CD14-positive monocyte (primary cell): ENCODE measurements at regions not wholly inside any gene's neighbourhood (a gene's known extent, or its start where the extent isn't known, plus 50 kb on each side); places are given as distances from the start of the nearest gene placed in this dataset.

Experiments
- DNase-seq, 3 donors: peaks; one replicate each; pipeline ENCODE4 v3.0.0-alpha.2; 2011 to 2022
- H2AFZ ChIP-seq: 2 replicates; pipeline ENCODE4 v1.6.0; 2012; ENCODE audit warnings: mild to moderate bottlenecking, low read depth, low read length, inconsistent platforms; ENCODE audit not compliant: insufficient read depth, poor library complexity, severe bottlenecking
- H3K27ac ChIP-seq, 2 donors: 1 replicate in 1 of 2; 2 replicates in 1 of 2; pipeline ENCODE4 v1.5.1; 2012 to 2013; ENCODE audit warnings: low read length in 2 of 2, control low read depth in 1 of 2, inconsistent platforms in 1 of 2, low read depth in 1 of 2, mild to moderate bottlenecking in 1 of 2
- H3K27me3 ChIP-seq, 2 donors: one replicate each; pipeline versions ENCODE4 v1.6.0 to v1.6.1; 2011 to 2013; ENCODE audit warnings: low read length in 2 of 2; ENCODE audit not compliant: control insufficient read depth in 2 of 2, insufficient read depth in 2 of 2
- H3K36me3 ChIP-seq, 2 donors: replicated peaks in 1 of 2; 1 replicate in 1 of 2; 2 replicates in 1 of 2; pipeline versions ENCODE4 v1.5.1 to v1.6.1; 2012 to 2013; ENCODE audit warnings: low read length in 2 of 2, control low read depth in 1 of 2, inconsistent platforms in 1 of 2, mild to moderate bottlenecking in 1 of 2; ENCODE audit not compliant: insufficient read depth in 2 of 2, control insufficient read depth in 1 of 2
- H3K4me1 ChIP-seq, 2 donors: 1 replicate in 1 of 2; 2 replicates in 1 of 2; pipeline versions ENCODE4 v1.5.1 to v1.6.1; 2012 to 2013; ENCODE audit warnings: low read length in 2 of 2, control low read depth in 1 of 2, inconsistent platforms in 1 of 2, mild to moderate bottlenecking in 1 of 2, moderate library complexity in 1 of 2; ENCODE audit not compliant: insufficient read depth in 2 of 2, control insufficient read depth in 1 of 2
- H3K4me2 ChIP-seq: replicated peaks from 2 replicates; pipeline ENCODE3; 2012; ENCODE audit warnings: low read length, moderate library complexity, mild to moderate bottlenecking; ENCODE audit not compliant: poor library complexity, severe bottlenecking; ENCODE audit errors: extremely low read depth
- H3K4me3 ChIP-seq, 3 experiments: fragments of 200-600 bp in 1 of 3; sonication (generic) in 1 of 3; replicated peaks in 1 of 3; 1 replicate in 2 of 3; 2 replicates in 1 of 3; pipeline ENCODE4 v1.5.1; 2011 to 2013; ENCODE audit warnings: low read length in 3 of 3, mild to moderate bottlenecking in 3 of 3, control low read depth in 2 of 3, low read depth in 2 of 3, inconsistent platforms in 1 of 3, moderate library complexity in 1 of 3
- H3K79me2 ChIP-seq: 2 replicates; pipeline ENCODE4 v1.6.0; 2012; ENCODE audit warnings: mild to moderate bottlenecking, control low read depth, inconsistent platforms, low read length, moderate library complexity; ENCODE audit not compliant: insufficient read depth
- H3K9ac ChIP-seq: 2 replicates; pipeline ENCODE4 v1.6.0; 2017; ENCODE audit warnings: low read length, mild to moderate bottlenecking; ENCODE audit not compliant: insufficient read depth, poor library complexity, severe bottlenecking
- H3K9me3 ChIP-seq, 2 donors: replicated peaks in 1 of 2; 1 replicate in 1 of 2; 2 replicates in 1 of 2; pipeline versions ENCODE4 v1.5.1 to v1.6.1; 2012 to 2013; ENCODE audit warnings: low read length in 2 of 2, control low read depth in 1 of 2; ENCODE audit not compliant: control insufficient read depth in 1 of 2, insufficient read depth in 1 of 2
- H4K20me1 ChIP-seq: 2 replicates; pipeline ENCODE4 v1.6.0; 2012; ENCODE audit warnings: mild to moderate bottlenecking, low read length, control low read depth, moderate library complexity; ENCODE audit not compliant: insufficient read depth
- H3K27ac Mint-ChIP-seq, 7 donors: one replicate each; pipeline ENCODE4 v1.8.0; 2020; ENCODE audit warnings: mild to moderate bottlenecking in 7 of 7, mixed read lengths in 7 of 7, moderate library complexity in 6 of 7, inconsistent platforms in 2 of 7
- H3K27me3 Mint-ChIP-seq, 3 donors: one replicate each; pipeline ENCODE4 v1.8.0; 2021 to 2022; ENCODE audit warnings: low read depth in 3 of 3, mild to moderate bottlenecking in 3 of 3, mixed read lengths in 3 of 3, moderate library complexity in 3 of 3, inconsistent platforms in 1 of 3
- H3K36me3 Mint-ChIP-seq, 2 donors: one replicate each; pipeline ENCODE4 v1.8.0; 2020; ENCODE audit warnings: mixed read lengths in 2 of 2, inconsistent platforms in 1 of 2, mild to moderate bottlenecking in 1 of 2
- H3K4me1 Mint-ChIP-seq: one replicate; pipeline ENCODE4 v1.8.0; 2020; ENCODE audit warnings: mild to moderate bottlenecking, mixed read lengths
- H3K4me3 Mint-ChIP-seq, 2 donors: one replicate each; pipeline ENCODE4 v1.8.0; 2020; ENCODE audit warnings: mild to moderate bottlenecking in 2 of 2, mixed read lengths in 2 of 2, moderate library complexity in 1 of 2
- H3K9me3 Mint-ChIP-seq, 7 donors: one replicate each; pipeline ENCODE4 v1.8.0; 2020 to 2022; ENCODE audit warnings: mixed read lengths in 7 of 7, mild to moderate bottlenecking in 6 of 7, moderate library complexity in 6 of 7, inconsistent platforms in 2 of 7
- CTCF ChIP-seq: fragments of 200-600 bp; IDR thresholded peaks from one replicate; pipeline ENCODE4 v1.8.0; 2022; ENCODE audit warnings: antibody characterized with exemption, mild to moderate bottlenecking
- WGBS: methylation state at CpG from one replicate; pipeline ENCODE4 v1.1.5; 2013; ENCODE audit warnings: missing lambda C conversion rate; ENCODE audit not compliant: insufficient coverage; 5-methylcytosine and 5-hydroxymethylcytosine counted together
- intact Hi-C, 2 donors: fragments of 100-400 bp; cut with micrococcal nuclease; formaldehyde crosslinking; loops; one replicate each; pipeline versions ENCODE4 v1.15.0 to v1.15.1; 2023

- WGBS, result 79% methylated on average over 4 of the region's 4 CpGs
- H3K9me3 ChIP-seq, result peaks cover 0 to 3% of the 10 kb centered on the region in 2 donors
- H3K36me3 ChIP-seq, result no peaks in the 10 kb centered on the region
- H3K36me3 Mint-ChIP-seq, result no peaks in the 10 kb centered on the region
- H4K20me1 ChIP-seq, result no peaks in the 10 kb centered on the region
- peaks cover 0 to 5% (median 3%) of the 10 kb centered on the region in 7 donors for H3K9me3 Mint-ChIP-seq
- H3K4me1 ChIP-seq, result no peaks in the 10 kb centered on the region
- H3K27ac Mint-ChIP-seq, result no peak overlapping the region
- H3K4me3 ChIP-seq, result no peak overlapping the region
- H3K4me2 ChIP-seq, result no peak overlapping the region
- no peaks in the 10 kb centered on the region for H3K79me2 ChIP-seq
- H3K4me3 Mint-ChIP-seq, result no peak overlapping the region
- H3K4me1 Mint-ChIP-seq, result no peaks in the 10 kb centered on the region
- no peaks in the 10 kb centered on the region for H3K27me3 Mint-ChIP-seq
- no peak for DNase-seq
- no peak overlapping the region for H2AFZ ChIP-seq
- H3K9ac ChIP-seq, result no peak overlapping the region
- no peaks in the 10 kb centered on the region for H3K27me3 ChIP-seq
- no peak for TF ChIP-seq CTCF
- H3K27ac ChIP-seq, result no peak overlapping the region
- intact Hi-C loops, result no loop called here
Observed at GRCh38 chr4:75189711-75190335, 256.9 kb downstream of the PARM1 start.

GRCh38 chr4:75180790-75181776 lies 248.2 kb downstream of the PARM1 start:
- no peak overlapping the region for H3K27ac ChIP-seq
- no peak overlapping the region for H3K9ac ChIP-seq
- H3K4me1 ChIP-seq, result no peaks in the 10 kb centered on the region
- H3K9me3 ChIP-seq, result peaks cover 0 to 10% of the 10 kb centered on the region in 2 donors
- Mint-ChIP-seq H3K27me3 (peaks cover 0 to 1% (median 0%) of the 10 kb centered on the region in 3 donors), H3K4me1 (no peaks in the 10 kb centered on the region), H3K9me3 (peaks cover 4 to 10% (median 6%) of the 10 kb centered on the region in 7 donors), H3K36me3 (no peaks in the 10 kb centered on the region), H3K4me3 (no peak overlapping the region), H3K27ac (peak overlapping the region in 1 of 7 donors; percentile 43)
- no peaks in the 10 kb centered on the region for H3K27me3 ChIP-seq
- no peaks in the 10 kb centered on the region for H3K79me2 ChIP-seq
- intact Hi-C loops, result no loop called here
- no peak for DNase-seq
- no peak overlapping the region for H3K4me2 ChIP-seq
- TF ChIP-seq CTCF, result no peak
- H3K4me3 ChIP-seq, result no peak overlapping the region
- no peaks in the 10 kb centered on the region for H3K36me3 ChIP-seq
- no peaks in the 10 kb centered on the region for H4K20me1 ChIP-seq
- no peak overlapping the region for H2AFZ ChIP-seq
- 81% methylated on average over 8 of the region's 10 CpGs for WGBS
